BE2C (cell line): ENCODE measurements at regions not wholly inside any gene's neighbourhood (a gene's known extent, or its start where the extent isn't known, plus 50 kb on each side); places are given as distances from the start of the nearest gene placed in this dataset.
A peak's percentile ranks its signal among the peaks of the same experiment; 100 is the strongest.

Source experiments
- DNase-seq: peaks from one replicate; pipeline ENCODE4 v3.0.0-alpha.2; 2020
- H3K27me3 ChIP-seq: fragments of 250-450 bp; sonication (Bioruptor Pico); 2 replicates; pipeline ENCODE4 v1.5.1; 2020; ENCODE audit warnings: mild to moderate bottlenecking
- H3K36me3 ChIP-seq: fragments of 250-450 bp; sonication (Bioruptor Pico); 2 replicates; pipeline ENCODE4 v1.5.1; 2020; ENCODE audit warnings: mild to moderate bottlenecking
- H3K4me1 ChIP-seq: fragments of 250-450 bp; sonication (Bioruptor Pico); 2 replicates; pipeline ENCODE4 v1.5.1; 2020
- H3K4me3 ChIP-seq: 2 replicates; pipeline ENCODE4 v1.5.1; 2011; ENCODE audit warnings: low read depth, low read length
- H3K9me3 ChIP-seq: fragments of 250-450 bp; sonication (Bioruptor Pico); 2 replicates; pipeline ENCODE4 v1.5.1; 2020
- TF ChIP-seq, protein P1 (sequence below): IDR thresholded peaks from 2 replicates; pipeline ENCODE4 v1.5.1; 2012; ENCODE audit warnings: mild to moderate bottlenecking, low read depth, low read length

DNA sequence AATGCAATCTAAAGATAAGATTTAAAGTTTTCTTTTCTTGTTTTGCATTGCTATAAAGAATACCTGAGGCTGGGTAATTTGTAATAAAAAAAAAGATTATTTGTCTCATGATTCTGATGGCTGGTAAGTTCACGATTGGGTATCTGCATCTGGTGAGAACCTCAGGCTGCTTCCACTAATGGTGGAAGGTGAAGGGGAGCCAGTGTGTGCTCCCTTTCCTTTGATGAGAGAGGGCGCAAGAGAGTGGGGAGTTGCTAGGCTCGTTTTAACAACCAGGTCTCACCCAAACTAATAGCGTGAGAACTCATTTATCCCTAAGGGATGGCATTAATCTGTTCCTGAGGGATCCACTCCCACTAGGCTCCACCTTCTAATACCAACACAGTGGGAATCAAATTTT lies 353.2 kb downstream of the BTBD3 start:
- TF ChIP-seq, protein P1, sequence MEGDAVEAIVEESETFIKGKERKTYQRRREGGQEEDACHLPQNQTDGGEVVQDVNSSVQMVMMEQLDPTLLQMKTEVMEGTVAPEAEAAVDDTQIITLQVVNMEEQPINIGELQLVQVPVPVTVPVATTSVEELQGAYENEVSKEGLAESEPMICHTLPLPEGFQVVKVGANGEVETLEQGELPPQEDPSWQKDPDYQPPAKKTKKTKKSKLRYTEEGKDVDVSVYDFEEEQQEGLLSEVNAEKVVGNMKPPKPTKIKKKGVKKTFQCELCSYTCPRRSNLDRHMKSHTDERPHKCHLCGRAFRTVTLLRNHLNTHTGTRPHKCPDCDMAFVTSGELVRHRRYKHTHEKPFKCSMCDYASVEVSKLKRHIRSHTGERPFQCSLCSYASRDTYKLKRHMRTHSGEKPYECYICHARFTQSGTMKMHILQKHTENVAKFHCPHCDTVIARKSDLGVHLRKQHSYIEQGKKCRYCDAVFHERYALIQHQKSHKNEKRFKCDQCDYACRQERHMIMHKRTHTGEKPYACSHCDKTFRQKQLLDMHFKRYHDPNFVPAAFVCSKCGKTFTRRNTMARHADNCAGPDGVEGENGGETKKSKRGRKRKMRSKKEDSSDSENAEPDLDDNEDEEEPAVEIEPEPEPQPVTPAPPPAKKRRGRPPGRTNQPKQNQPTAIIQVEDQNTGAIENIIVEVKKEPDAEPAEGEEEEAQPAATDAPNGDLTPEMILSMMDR: no peak
- Histone ChIP-seq H3K9me3 (no peaks in the 10 kb centered on the region), H3K4me3 (no peak overlapping the region), H3K36me3 (no peaks in the 10 kb centered on the region), H3K27me3 (no peaks in the 10 kb centered on the region; the same call in 1 of the 2 replicates), H3K4me1 (no peaks in the 10 kb centered on the region)
- no peak for DNase-seq

DNA sequence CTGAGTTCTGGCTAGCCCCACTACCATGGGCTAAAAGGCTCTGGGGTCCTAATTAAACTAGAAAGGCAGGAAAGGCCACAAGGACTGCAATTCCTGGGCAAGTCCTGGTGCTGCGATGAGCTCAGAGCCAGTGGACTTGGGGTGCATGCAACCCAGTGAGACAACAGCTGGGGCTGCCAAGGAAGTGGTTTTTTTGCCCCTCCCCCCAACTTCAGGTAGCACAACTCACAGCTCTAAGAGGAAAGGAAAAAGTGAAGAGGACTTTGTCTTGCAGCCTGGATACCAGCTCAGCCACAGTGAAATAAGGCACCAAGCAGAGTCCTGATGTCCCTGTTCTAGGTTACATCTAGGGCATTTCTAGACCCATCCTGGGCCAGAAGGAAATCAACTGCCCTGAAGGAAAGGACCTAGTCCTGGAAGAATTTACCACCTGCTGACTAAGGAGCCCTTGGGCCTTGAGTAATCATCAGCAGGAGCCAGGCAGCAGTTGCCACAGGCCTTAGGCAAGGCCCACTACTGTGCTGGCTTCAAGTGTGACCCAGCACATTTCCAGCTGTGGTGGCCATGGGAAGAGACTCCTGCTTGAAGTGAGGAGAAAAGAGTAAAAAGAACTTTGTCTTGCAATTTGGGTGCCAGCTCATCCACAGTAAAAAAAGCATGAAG lies 358.4 kb downstream of the BTBD3 start:
- no peaks in the 10 kb centered on the region for H3K36me3 ChIP-seq
- no peaks in the 10 kb centered on the region for H3K27me3 ChIP-seq
- H3K4me3 ChIP-seq: no peak overlapping the region
- TF ChIP-seq, protein P1: no peak
- no peaks in the 10 kb centered on the region for H3K4me1 ChIP-seq
- no peaks in the 10 kb centered on the region for H3K9me3 ChIP-seq
- DNase-seq: no peak

DNA sequence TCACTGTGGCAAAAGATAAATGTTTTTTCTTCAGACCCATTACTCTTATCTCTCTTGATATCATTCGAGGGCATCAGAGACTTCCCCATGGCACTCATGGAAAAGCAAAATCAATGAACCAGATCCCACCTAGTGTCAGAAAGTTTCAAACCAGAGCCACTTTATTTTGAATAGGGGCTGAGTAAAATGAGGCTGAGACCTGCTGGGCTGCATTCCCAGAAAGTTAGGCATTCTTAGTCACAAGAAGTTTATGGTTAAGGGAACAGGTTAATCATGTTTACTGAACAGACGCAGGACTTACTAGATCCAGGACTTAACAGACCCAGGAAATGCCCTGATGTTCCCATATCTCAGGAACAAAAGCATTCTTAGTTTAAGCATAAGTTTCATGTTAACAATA lies 369.9 kb downstream of the BTBD3 start:
- H3K4me3 ChIP-seq: no peak overlapping the region
- H3K9me3 ChIP-seq: no peaks in the 10 kb centered on the region
- DNase-seq: no peak
- H3K27me3 ChIP-seq: no peaks in the 10 kb centered on the region
- no peaks in the 10 kb centered on the region for H3K36me3 ChIP-seq
- TF ChIP-seq, protein P1: no peak
- H3K4me1 ChIP-seq: no peaks in the 10 kb centered on the region

DNA sequence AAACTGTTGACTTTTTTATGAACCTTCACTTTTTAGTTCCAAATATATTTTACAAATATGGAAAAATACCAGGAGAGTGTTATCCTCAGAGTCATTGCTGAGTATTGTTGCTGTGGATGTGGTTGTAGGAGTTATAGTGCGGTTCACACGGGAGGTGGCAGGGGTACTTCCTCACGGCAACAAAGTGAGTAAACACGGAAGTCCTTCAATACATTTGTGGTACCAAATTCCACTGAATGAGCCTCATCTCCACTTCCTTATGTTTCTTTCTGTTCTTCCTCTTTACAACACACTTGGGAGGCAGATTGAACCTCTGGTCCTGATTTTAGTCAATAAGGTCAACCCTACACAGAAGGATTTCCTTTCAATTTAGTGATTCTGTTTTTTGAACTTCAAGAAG lies 371.8 kb downstream of the BTBD3 start:
- H3K4me1 ChIP-seq: peaks cover 3% of the 10 kb centered on the region; the same call in 1 of the 2 replicates
- no peaks in the 10 kb centered on the region for H3K27me3 ChIP-seq
- no peaks in the 10 kb centered on the region for H3K36me3 ChIP-seq
- DNase-seq: no peak
- H3K4me3 ChIP-seq: no peak overlapping the region
- TF ChIP-seq, protein P1: no peak
- no peaks in the 10 kb centered on the region for H3K9me3 ChIP-seq

DNA sequence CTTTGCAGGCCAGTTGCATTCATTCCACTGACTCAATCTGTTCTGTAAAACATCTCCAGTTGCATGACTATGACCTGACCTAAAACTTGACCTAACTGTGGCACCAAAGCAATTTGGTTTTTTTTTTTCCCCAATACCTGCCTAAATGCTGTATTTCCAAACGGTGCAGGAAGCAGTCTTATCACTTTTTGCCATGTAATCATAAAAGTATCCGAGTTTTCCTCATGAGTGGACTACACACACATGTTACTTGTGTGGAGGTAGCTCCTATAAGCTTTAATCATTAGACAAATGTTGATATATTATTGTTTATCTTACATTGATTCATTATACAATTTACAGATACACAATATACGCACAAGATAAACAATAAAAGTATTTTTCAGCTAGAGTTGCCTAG lies 373.7 kb downstream of the BTBD3 start:
- no peaks in the 10 kb centered on the region for H3K27me3 ChIP-seq
- no peak for DNase-seq
- TF ChIP-seq, protein P1: no peak

DNA sequence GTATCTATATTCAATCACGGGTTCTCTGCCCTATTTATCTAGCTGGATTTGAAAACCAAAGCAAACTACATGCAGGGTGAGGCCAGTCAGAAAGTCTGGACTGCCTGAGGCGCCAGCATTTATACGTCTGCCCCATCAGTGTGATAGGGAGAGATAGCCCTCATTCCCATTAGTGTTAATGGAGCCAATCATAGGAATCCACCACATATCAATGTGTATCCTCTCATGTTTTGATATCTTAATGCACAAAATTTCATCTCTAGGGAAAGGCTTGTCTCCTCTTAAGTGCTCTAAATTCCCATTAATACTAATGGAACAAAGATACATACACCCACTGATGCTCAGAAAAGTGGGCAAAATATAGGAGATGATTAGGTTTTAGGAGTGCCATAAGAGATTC lies 376.2 kb downstream of the BTBD3 start:
- Histone ChIP-seq H3K36me3 (no peaks in the 10 kb centered on the region), H3K4me3 (no peak overlapping the region), H3K4me1 (peaks cover 8% of the 10 kb centered on the region; the same call in 1 of the 2 replicates), H3K9me3 (no peaks in the 10 kb centered on the region; the same call in 1 of the 2 replicates), H3K27me3 (no peaks in the 10 kb centered on the region)
- peak; percentile 77 for DNase-seq
- TF ChIP-seq, protein P1: no peak

More for the DNA sequence above, 373.7 kb downstream of the BTBD3 start:
- Histone ChIP-seq H3K4me3 (no peak overlapping the region), H3K9me3 (no peaks in the 10 kb centered on the region), H3K36me3 (no peaks in the 10 kb centered on the region), H3K4me1 (peaks cover 8% of the 10 kb centered on the region; the same call in 1 of the 2 replicates)
